ENCODE measurements at regions not wholly inside any gene's neighbourhood (a gene's known extent, or its start where the extent isn't known, plus 50 kb on each side); places are given as distances from the start of the nearest gene placed in this dataset.

DNA sequence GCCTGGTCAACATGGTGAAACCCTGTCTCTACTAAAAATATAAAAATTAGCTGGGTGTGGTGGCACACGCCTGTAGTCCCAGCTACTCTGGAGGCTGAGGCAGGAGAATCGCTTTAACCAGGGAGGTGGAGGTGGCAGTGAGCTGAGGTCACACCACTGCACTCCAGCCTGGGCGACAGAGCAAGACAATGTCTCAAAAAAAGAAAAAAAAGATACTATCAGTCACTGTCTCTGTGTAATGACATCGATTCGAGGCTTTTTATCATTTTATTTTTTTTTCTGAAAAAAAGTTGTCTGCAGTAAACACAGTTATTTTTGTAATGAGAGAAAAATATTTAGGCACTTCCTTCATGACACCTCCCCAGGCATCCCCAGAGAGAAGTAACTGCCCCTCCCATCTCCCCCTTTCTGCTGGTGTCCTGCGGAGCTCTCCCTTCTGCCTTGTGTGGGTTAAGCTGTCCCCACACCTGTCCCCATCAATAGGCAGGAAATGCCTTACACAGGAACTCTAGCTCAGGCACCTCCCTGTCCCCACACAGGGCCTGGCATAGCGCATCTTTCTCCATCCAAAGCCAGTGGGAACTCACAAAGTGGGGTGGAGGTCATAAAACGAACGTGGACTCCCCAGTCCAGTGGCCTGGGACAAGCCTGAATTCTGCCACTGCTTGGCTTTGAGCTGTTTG lies 132.0 kb downstream of the SYF2 start:
- Histone ChIP-seq H3K9me2 (replicated peaks; ENCODE audit: control insufficient read depth, low read length) (no peaks in the 10 kb centered on the region), H3K4me3 (ENCODE audit: low read length) (no peak overlapping the region), H4K20me1 (ENCODE audit: control insufficient read depth, insufficient read depth, low read depth, low read length) (no peaks in the 10 kb centered on the region), H3K79me2 (ENCODE audit: control insufficient read depth, low read length) (no peaks in the 10 kb centered on the region), H3F3A (ENCODE audit: control insufficient read depth, insufficient read depth) (no peaks in the 10 kb centered on the region), H3K4me1 (ENCODE audit: control insufficient read depth, low read length) (peaks cover 19% of the 10 kb centered on the region), H3K36me3 (ENCODE audit: control insufficient read depth, low read length) (no peaks in the 10 kb centered on the region), H3K27ac (ENCODE audit: low read depth, low read length) (no peak overlapping the region), H3K9me3 (ENCODE audit: control insufficient read depth, insufficient read depth, low read length) (no peaks in the 10 kb centered on the region), H3K27me3 (ENCODE audit: control insufficient read depth, low read length) (peaks cover 10% of the 10 kb centered on the region), H3K4me2 (ENCODE audit: low read length) (no peak overlapping the region)
- no peak for TF ChIP-seq EZH2phosphoT487 (IDR thresholded peaks at IDR 0.05; ENCODE audit: borderline replicate concordance, low read length)
- TF ChIP-seq, protein P1, sequence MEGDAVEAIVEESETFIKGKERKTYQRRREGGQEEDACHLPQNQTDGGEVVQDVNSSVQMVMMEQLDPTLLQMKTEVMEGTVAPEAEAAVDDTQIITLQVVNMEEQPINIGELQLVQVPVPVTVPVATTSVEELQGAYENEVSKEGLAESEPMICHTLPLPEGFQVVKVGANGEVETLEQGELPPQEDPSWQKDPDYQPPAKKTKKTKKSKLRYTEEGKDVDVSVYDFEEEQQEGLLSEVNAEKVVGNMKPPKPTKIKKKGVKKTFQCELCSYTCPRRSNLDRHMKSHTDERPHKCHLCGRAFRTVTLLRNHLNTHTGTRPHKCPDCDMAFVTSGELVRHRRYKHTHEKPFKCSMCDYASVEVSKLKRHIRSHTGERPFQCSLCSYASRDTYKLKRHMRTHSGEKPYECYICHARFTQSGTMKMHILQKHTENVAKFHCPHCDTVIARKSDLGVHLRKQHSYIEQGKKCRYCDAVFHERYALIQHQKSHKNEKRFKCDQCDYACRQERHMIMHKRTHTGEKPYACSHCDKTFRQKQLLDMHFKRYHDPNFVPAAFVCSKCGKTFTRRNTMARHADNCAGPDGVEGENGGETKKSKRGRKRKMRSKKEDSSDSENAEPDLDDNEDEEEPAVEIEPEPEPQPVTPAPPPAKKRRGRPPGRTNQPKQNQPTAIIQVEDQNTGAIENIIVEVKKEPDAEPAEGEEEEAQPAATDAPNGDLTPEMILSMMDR (IDR thresholded peaks at IDR 0.05; ENCODE audit: low read depth, low read length, poor library complexity, severe bottlenecking): no peak

DNA sequence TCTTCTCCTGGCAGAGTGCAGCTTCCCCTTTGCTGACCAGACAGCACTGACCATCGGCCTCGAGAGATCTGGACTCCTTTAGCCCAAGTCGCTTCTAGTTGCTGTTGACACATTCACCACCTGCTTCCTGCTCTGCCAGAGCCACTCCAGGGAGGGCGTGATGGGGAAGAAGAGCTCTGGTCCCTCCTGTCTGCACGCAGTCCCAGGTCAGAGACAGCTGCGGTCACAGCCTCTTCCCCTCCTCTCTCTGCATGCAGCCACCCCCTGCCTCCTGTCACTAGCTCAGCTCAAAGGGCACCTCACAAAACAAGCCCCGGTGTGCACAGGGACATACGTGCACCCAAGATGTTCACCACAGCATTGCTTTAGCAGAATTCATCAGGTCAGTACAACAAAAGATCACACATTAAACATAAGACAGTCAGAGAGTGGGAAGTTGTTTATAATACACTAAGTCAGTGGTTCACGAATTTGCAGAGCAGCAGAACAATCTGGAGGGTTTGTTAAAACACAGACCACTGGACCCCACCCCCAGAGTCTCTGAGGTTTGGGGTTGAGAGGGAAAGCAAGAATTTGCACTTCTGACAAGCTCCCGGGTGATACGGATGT lies 132.9 kb downstream of the SYF2 start:
- Histone ChIP-seq H3K9me2 (replicated peaks; ENCODE audit: control insufficient read depth, low read length) (no peaks in the 10 kb centered on the region), H3K4me2 (ENCODE audit: low read length) (no peak overlapping the region)

DNA sequence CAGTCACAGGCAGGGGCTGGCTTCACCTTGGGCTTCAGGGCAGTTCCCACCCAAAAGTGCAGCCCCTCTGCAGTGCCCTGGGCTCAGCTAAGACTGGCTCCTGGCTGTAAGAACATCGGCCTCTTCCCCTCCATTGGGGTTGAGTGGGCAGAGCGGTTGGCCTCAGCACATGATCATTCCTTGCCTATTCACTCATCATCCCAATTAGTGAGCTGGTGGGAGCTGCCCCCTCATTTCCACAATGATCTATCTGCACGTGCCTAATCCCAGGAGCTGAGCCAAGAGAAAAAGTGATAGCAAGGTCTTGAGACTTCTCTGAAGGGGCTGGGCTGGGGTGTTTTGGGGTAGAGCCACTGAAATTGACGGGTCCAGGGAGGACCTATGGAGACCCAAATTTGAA lies 133.6 kb downstream of the SYF2 start:
- no peaks in the 10 kb centered on the region for H3K9me3 ChIP-seq (ENCODE audit: control insufficient read depth, insufficient read depth, low read length)
- H3K4me3 ChIP-seq (ENCODE audit: low read length): no peak overlapping the region
- H3K27me3 ChIP-seq (ENCODE audit: control insufficient read depth, low read length): peaks cover 10% of the 10 kb centered on the region
- H3F3A ChIP-seq (ENCODE audit: control insufficient read depth, insufficient read depth): no peaks in the 10 kb centered on the region
- no peaks in the 10 kb centered on the region for H3K36me3 ChIP-seq (ENCODE audit: control insufficient read depth, low read length)
- H4K20me1 ChIP-seq (ENCODE audit: control insufficient read depth, insufficient read depth, low read depth, low read length): no peaks in the 10 kb centered on the region
- H3K79me2 ChIP-seq (ENCODE audit: control insufficient read depth, low read length): no peaks in the 10 kb centered on the region
- no peaks in the 10 kb centered on the region for H3K9me2 ChIP-seq (replicated peaks; ENCODE audit: control insufficient read depth, low read length)
- H3K4me2 ChIP-seq (ENCODE audit: low read length): no peak overlapping the region
- H3K27ac ChIP-seq (ENCODE audit: low read depth, low read length): no peak overlapping the region
- TF ChIP-seq, protein P1 (IDR thresholded peaks at IDR 0.05; ENCODE audit: low read depth, low read length, poor library complexity, severe bottlenecking): no peak
- TF ChIP-seq EZH2phosphoT487 (IDR thresholded peaks at IDR 0.05; ENCODE audit: borderline replicate concordance, low read length): no peak
- peaks cover 26% of the 10 kb centered on the region for H3K4me1 ChIP-seq (ENCODE audit: control insufficient read depth, low read length)

More for the DNA sequence above, 132.9 kb downstream of the SYF2 start:
- Histone ChIP-seq H3F3A (ENCODE audit: control insufficient read depth, insufficient read depth) (no peaks in the 10 kb centered on the region), H3K27ac (ENCODE audit: low read depth, low read length) (no peak overlapping the region), H3K79me2 (ENCODE audit: control insufficient read depth, low read length) (no peaks in the 10 kb centered on the region), H4K20me1 (ENCODE audit: control insufficient read depth, insufficient read depth, low read depth, low read length) (no peaks in the 10 kb centered on the region), H3K27me3 (ENCODE audit: control insufficient read depth, low read length) (peaks cover 16% of the 10 kb centered on the region), H3K9me3 (ENCODE audit: control insufficient read depth, insufficient read depth, low read length) (no peaks in the 10 kb centered on the region), H3K36me3 (ENCODE audit: control insufficient read depth, low read length) (no peaks in the 10 kb centered on the region), H3K4me3 (ENCODE audit: low read length) (no peak overlapping the region), H3K4me1 (ENCODE audit: control insufficient read depth, low read length) (peaks cover 19% of the 10 kb centered on the region)
- TF ChIP-seq EZH2phosphoT487 (IDR thresholded peaks at IDR 0.05; ENCODE audit: borderline replicate concordance, low read length): no peak
- TF ChIP-seq, protein P1 (IDR thresholded peaks at IDR 0.05; ENCODE audit: low read depth, low read length, poor library complexity, severe bottlenecking): no peak

All from DOHH2 (cell line).